ENCODE measurements at regions not wholly inside any gene's neighbourhood (a gene's known extent, or its start where the extent isn't known, plus 50 kb on each side); places are given as distances from the start of the nearest gene placed in this dataset.

DNA sequence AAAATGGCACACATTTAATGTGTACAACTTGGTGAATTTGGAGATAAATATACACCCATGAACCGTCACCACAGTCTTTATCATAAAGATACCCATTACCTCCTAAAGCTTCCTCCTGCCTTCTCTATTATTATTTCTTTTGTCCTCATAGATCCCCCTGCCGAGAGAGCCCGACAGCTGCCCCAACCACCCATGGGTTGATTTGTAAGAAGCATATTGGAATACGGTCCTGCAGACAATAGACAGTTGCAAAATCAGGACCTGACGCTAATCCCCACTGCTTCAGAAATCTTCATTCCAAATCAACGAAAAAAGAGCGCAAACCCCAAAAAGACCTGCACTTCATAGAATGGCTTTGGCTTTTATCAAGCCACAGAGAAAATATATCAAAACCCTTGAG is 697.5 kb downstream of the SEMA5A start (continued):
- no peak for TF ChIP-seq SPI1 (IDR thresholded peaks at IDR 0.05; ENCODE audit: borderline replicate concordance, insufficient read depth, low read depth, low read length)
- no peak for TF ChIP-seq FOS (IDR thresholded peaks at IDR 0.05; ENCODE audit: borderline replicate concordance, extremely low read depth, insufficient read length)

GRCh38 chr5:8848997-8849594 is 696.8 kb downstream of the SEMA5A start:
- Histone ChIP-seq H3K4me1 (ENCODE audit: control insufficient read depth, insufficient read depth, low read length) (no peaks in the 10 kb centered on the region), H3K4me2 (ENCODE audit: control insufficient read depth, insufficient read depth) (no peak overlapping the region), H3K9me3 (replicated peaks; ENCODE audit: control insufficient read depth, insufficient read depth, low read length) (no peaks in the 10 kb centered on the region), H3K36me3 (ENCODE audit: control insufficient read depth in 2 of 2, insufficient read depth in 2 of 2, low read length in 1 of 2) (no peaks in the 10 kb centered on the region), H4K20me1 (ENCODE audit: control insufficient read depth, insufficient read depth) (no peaks in the 10 kb centered on the region), H3K4me3 (no peak overlapping the region), H3K9ac (ENCODE audit: control insufficient read depth, insufficient read depth, low read length) (no peak overlapping the region), H3K27ac (ENCODE audit: control insufficient read depth, insufficient read depth) (no peak overlapping the region), H2AFZ (ENCODE audit: control insufficient read depth, low read depth, low read length) (no peak overlapping the region), H3K27me3 (replicated peaks in 1 of 2; ENCODE audit: control insufficient read depth in 2 of 2, insufficient read depth in 2 of 2, low read length in 1 of 2) (no peaks in the 10 kb centered on the region), H3K79me2 (ENCODE audit: control insufficient read depth, insufficient read depth, low read length) (no peaks in the 10 kb centered on the region)
- 33% methylated on average over 3 of the region's 3 CpGs for WGBS (ENCODE audit: insufficient coverage, insufficient replicate concordance, low lambda C conversion rate, missing lambda C conversion rate)
- intact Hi-C loops (cut with micrococcal nuclease; ENCODE audit: unreplicated experiment): no loop called here
- ATAC-seq: no peak
- ChIA-PET SMC1A (ENCODE audit: uncharacterized antibody, unreplicated experiment) (no interaction called here), CTCF (no interaction called here), POLR2A (no interaction called here), RAD21 (ENCODE audit: unreplicated experiment) (no interaction called here)
- no peak for TF ChIP-seq EED (IDR thresholded peaks at IDR 0.05; ENCODE audit: low read depth)
- no peak for TF ChIP-seq RFX5 (IDR thresholded peaks at IDR 0.05; ENCODE audit: low read depth, low read length)
- no peak for TF ChIP-seq YY1 (IDR thresholded peaks at IDR 0.05; ENCODE audit: low read depth, low read length)
- TF ChIP-seq, protein P1, sequence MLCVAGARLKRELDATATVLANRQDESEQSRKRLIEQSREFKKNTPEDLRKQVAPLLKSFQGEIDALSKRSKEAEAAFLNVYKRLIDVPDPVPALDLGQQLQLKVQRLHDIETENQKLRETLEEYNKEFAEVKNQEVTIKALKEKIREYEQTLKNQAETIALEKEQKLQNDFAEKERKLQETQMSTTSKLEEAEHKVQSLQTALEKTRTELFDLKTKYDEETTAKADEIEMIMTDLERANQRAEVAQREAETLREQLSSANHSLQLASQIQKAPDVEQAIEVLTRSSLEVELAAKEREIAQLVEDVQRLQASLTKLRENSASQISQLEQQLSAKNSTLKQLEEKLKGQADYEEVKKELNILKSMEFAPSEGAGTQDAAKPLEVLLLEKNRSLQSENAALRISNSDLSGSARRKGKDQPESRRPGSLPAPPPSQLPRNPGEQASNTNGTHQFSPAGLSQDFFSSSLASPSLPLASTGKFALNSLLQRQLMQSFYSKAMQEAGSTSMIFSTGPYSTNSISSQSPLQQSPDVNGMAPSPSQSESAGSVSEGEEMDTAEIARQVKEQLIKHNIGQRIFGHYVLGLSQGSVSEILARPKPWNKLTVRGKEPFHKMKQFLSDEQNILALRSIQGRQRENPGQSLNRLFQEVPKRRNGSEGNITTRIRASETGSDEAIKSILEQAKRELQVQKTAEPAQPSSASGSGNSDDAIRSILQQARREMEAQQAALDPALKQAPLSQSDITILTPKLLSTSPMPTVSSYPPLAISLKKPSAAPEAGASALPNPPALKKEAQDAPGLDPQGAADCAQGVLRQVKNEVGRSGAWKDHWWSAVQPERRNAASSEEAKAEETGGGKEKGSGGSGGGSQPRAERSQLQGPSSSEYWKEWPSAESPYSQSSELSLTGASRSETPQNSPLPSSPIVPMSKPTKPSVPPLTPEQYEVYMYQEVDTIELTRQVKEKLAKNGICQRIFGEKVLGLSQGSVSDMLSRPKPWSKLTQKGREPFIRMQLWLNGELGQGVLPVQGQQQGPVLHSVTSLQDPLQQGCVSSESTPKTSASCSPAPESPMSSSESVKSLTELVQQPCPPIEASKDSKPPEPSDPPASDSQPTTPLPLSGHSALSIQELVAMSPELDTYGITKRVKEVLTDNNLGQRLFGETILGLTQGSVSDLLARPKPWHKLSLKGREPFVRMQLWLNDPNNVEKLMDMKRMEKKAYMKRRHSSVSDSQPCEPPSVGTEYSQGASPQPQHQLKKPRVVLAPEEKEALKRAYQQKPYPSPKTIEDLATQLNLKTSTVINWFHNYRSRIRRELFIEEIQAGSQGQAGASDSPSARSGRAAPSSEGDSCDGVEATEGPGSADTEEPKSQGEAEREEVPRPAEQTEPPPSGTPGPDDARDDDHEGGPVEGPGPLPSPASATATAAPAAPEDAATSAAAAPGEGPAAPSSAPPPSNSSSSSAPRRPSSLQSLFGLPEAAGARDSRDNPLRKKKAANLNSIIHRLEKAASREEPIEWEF (IDR thresholded peaks at IDR 0.05; ENCODE audit: insufficient replicate concordance, low read depth, low read length): no peak
- TF ChIP-seq, protein P2, sequence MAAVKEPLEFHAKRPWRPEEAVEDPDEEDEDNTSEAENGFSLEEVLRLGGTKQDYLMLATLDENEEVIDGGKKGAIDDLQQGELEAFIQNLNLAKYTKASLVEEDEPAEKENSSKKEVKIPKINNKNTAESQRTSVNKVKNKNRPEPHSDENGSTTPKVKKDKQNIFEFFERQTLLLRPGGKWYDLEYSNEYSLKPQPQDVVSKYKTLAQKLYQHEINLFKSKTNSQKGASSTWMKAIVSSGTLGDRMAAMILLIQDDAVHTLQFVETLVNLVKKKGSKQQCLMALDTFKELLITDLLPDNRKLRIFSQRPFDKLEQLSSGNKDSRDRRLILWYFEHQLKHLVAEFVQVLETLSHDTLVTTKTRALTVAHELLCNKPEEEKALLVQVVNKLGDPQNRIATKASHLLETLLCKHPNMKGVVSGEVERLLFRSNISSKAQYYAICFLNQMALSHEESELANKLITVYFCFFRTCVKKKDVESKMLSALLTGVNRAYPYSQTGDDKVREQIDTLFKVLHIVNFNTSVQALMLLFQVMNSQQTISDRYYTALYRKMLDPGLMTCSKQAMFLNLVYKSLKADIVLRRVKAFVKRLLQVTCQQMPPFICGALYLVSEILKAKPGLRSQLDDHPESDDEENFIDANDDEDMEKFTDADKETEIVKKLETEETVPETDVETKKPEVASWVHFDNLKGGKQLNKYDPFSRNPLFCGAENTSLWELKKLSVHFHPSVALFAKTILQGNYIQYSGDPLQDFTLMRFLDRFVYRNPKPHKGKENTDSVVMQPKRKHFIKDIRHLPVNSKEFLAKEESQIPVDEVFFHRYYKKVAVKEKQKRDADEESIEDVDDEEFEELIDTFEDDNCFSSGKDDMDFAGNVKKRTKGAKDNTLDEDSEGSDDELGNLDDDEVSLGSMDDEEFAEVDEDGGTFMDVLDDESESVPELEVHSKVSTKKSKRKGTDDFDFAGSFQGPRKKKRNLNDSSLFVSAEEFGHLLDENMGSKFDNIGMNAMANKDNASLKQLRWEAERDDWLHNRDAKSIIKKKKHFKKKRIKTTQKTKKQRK (IDR thresholded peaks at IDR 0.05; ENCODE audit: low read depth, low read length): no peak
- no peak for TF ChIP-seq BCL11A (IDR thresholded peaks at IDR 0.05; ENCODE audit: low read depth, low read length)
- no peak for TF ChIP-seq POLR2AphosphoS2 (IDR thresholded peaks at IDR 0.05; ENCODE audit: low read depth, low read length)
- 0 out of 2 replicates have a peak, but pooled peaks have one; percentile 26 for TF ChIP-seq ATF7 (IDR thresholded peaks at IDR 0.05; ENCODE audit: low read depth)
- no peak for TF ChIP-seq KDM1A (IDR thresholded peaks at IDR 0.05; ENCODE audit: borderline replicate concordance)
- DNase-seq (ENCODE audit: low read depth, low spot score): no peak
- BruUV-seq (replicated peaks): no TSS peak
- in situ Hi-C loops (cut with MboI): no loop called here
- no peak for FAIRE-seq

Measured in GM12878 (cell line).